Uterus (tissue), 3 donors: ENCODE measurements at regions not wholly inside any gene's neighbourhood (a gene's known extent, or its start where the extent isn't known, plus 50 kb on each side); places are given as distances from the start of the nearest gene placed in this dataset.

Experiments used
- DNase-seq, 2 donors: peaks; one replicate each; pipeline ENCODE4 v3.0.0-alpha.2; 2019 to 2020
- H3K27ac ChIP-seq, 2 donors: fragments of 200-600 bp; sonication (generic); 1 replicate in 1 of 2; 2 replicates in 1 of 2; pipeline ENCODE4 v1.5.1; 2016 to 2018
- H3K27me3 ChIP-seq, 2 donors: fragments of 200-600 bp; sonication (generic); one replicate each; pipeline ENCODE4 v1.5.1; 2018 to 2019; ENCODE audit warnings: control low read depth in 1 of 2
- H3K36me3 ChIP-seq, 2 donors: fragments of 200-600 bp; sonication (generic); one replicate each; pipeline ENCODE4 v1.5.1; 2019; ENCODE audit warnings: control low read depth in 1 of 2
- H3K4me1 ChIP-seq, 2 donors: fragments of 200-600 bp; sonication (generic); one replicate each; pipeline ENCODE4 v1.5.1; 2018 to 2019; ENCODE audit warnings: control low read depth in 1 of 2
- H3K4me3 ChIP-seq, 2 donors: fragments of 200-600 bp; sonication (generic); 1 replicate in 1 of 2; 2 replicates in 1 of 2; pipeline ENCODE4 v1.5.1; 2018 to 2019; ENCODE audit warnings: mild to moderate bottlenecking in 1 of 2
- H3K9me3 ChIP-seq, 2 donors: fragments of 200-600 bp; sonication (generic); one replicate each; pipeline ENCODE4 v1.5.1; 2019; ENCODE audit warnings: control low read depth in 1 of 2
- CTCF ChIP-seq, 4 experiments: fragments of 200-600 bp in 2 of 4; fragments of 450-650 bp in 2 of 4; sonication (generic) in 2 of 4; IDR thresholded peaks; one replicate each; pipeline ENCODE4 v1.5.1; 2016 to 2019; ENCODE audit warnings: antibody characterized with exemption in 4 of 4, mild to moderate bottlenecking in 2 of 4, moderate library complexity in 1 of 4
- POLR2A ChIP-seq, 2 donors: fragments of 450-650 bp; IDR thresholded peaks; one replicate each; pipeline ENCODE4 v1.6.1; 2016; ENCODE audit warnings: antibody characterized with exemption in 2 of 2, mild to moderate bottlenecking in 1 of 2, moderate library complexity in 1 of 2
- intact Hi-C: fragments of 100-400 bp; cut with DNase I; formaldehyde crosslinking; loops from one replicate; pipeline ENCODE4 v1.15.1; 2023; ENCODE audit warnings: low total_unique reads
- donor health status: DM: yes; HTN: yes; CAD: no.

- intact Hi-C loops, result no loop called here
- Histone ChIP-seq H3K36me3 (no peaks in the 10 kb centered on the region), H3K4me1 (no peaks in the 10 kb centered on the region)
These were observed 172.7 kb upstream of the MTNR1B start for GRCh38 chr11:92796744-92797143.

DNA sequence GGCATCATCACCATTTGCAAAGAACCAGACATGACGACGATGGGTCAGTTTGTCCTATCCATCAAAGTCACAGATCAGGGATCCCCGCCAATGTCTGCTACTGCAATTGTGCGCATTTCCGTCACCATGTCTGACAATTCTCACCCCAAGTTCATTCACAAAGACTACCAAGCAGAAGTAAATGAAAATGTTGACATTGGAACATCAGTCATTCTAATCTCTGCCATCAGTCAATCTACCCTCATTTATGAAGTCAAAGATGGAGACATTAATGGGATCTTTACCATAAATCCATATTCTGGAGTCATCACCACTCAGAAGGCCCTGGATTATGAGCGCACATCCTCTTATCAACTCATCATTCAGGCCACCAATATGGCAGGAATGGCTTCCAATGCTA lies 171.6 kb upstream of the MTNR1B start:
- DNase-seq, result no peak
- no peak for TF ChIP-seq POLR2A (IDR thresholded peaks at IDR 0.05)
- TF ChIP-seq CTCF (IDR thresholded peaks at IDR 0.05), result no peak
- H3K27ac ChIP-seq, result no peak overlapping the region

More at GRCh38 chr11:92796744-92797143, 172.7 kb upstream of the MTNR1B start:
- Histone ChIP-seq H3K27ac (no peak overlapping the region), H3K27me3 (no peaks in the 10 kb centered on the region), H3K4me3 (no peak overlapping the region), H3K9me3 (no peaks in the 10 kb centered on the region)
- no peak for DNase-seq
- no peak for TF ChIP-seq POLR2A (IDR thresholded peaks at IDR 0.05)
- TF ChIP-seq CTCF (IDR thresholded peaks at IDR 0.05), result no peak

DNA sequence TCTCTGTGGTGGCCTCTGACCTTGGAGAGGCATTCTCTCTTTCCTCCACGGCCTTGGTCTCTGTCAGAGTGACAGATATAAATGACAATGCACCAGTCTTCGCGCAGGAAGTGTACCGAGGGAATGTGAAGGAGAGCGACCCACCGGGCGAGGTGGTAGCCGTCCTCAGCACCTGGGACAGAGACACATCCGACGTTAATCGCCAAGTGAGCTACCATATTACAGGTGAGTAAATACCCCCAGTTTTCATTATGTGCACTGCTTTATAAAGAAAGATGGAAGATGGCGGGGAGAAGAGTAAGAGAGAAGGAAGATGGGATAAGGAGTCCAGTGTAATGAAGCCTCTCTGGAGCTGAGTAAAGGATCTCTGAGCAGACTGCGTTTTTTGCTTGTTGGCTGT lies 167.8 kb upstream of the MTNR1B start:
- DNase-seq, result no peak
- H3K36me3 ChIP-seq, result no peaks in the 10 kb centered on the region
- intact Hi-C loops, result no loop called here

More for the DNA sequence above, 171.6 kb upstream of the MTNR1B start:
- no peaks in the 10 kb centered on the region for H3K4me1 ChIP-seq
- no peaks in the 10 kb centered on the region for H3K36me3 ChIP-seq
- H3K9me3 ChIP-seq, result no peaks in the 10 kb centered on the region
- H3K27me3 ChIP-seq, result no peaks in the 10 kb centered on the region
- no peak overlapping the region for H3K4me3 ChIP-seq
- intact Hi-C loops, result no loop called here

DNA sequence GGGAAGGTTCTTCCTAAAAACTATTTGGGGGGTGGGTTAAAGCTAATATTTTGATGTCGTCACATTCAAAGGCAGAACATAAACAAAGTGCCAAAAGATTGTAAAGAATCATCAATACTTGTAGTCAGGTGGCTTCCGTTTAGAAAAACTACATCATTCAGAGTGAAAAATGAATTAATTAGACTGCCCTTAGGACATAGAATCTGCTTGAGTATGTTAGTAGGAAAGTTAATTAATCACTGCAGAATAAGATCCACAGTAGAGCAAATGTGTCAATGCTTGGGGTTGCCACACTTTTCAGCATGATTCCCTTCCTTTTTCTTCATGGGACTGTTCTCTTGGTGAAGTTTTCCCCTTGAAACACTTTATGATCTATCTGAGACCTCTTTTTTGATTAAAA lies 166.8 kb upstream of the MTNR1B start:
- no peaks in the 10 kb centered on the region for H3K27me3 ChIP-seq
- no peaks in the 10 kb centered on the region for H3K9me3 ChIP-seq
- no peak overlapping the region for H3K27ac ChIP-seq
- no peaks in the 10 kb centered on the region for H3K36me3 ChIP-seq
- no peak for TF ChIP-seq POLR2A (IDR thresholded peaks at IDR 0.05)
- TF ChIP-seq CTCF (IDR thresholded peaks at IDR 0.05), result no peak
- no peaks in the 10 kb centered on the region for H3K4me1 ChIP-seq
- H3K4me3 ChIP-seq, result no peak overlapping the region
- no peak for DNase-seq
- intact Hi-C loops, result no loop called here

More for the DNA sequence above, 167.8 kb upstream of the MTNR1B start:
- Histone ChIP-seq H3K27ac (no peak overlapping the region), H3K27me3 (no peaks in the 10 kb centered on the region), H3K4me1 (no peaks in the 10 kb centered on the region), H3K4me3 (no peak overlapping the region), H3K9me3 (no peaks in the 10 kb centered on the region)
- no peak for TF ChIP-seq POLR2A (IDR thresholded peaks at IDR 0.05)
- no peak for TF ChIP-seq CTCF (IDR thresholded peaks at IDR 0.05)

GRCh38 chr11:92803391-92803790 lies 166.1 kb upstream of the MTNR1B start:
- Histone ChIP-seq H3K27me3 (no peaks in the 10 kb centered on the region), H3K36me3 (no peaks in the 10 kb centered on the region), H3K9me3 (no peaks in the 10 kb centered on the region), H3K27ac (no peak overlapping the region), H3K4me3 (no peak overlapping the region), H3K4me1 (no peaks in the 10 kb centered on the region)
- TF ChIP-seq CTCF (IDR thresholded peaks at IDR 0.05) (no peak), POLR2A (IDR thresholded peaks at IDR 0.05) (no peak)
- intact Hi-C loops, result no loop called here
- DNase-seq, result no peak
